NCI-H446 (cell line): ENCODE measurements at regions not wholly inside any gene's neighbourhood (a gene's known extent, or its start where the extent isn't known, plus 50 kb on each side); places are given as distances from the start of the nearest gene placed in this dataset.
A peak's percentile ranks its signal among the peaks of the same experiment; 100 is the strongest.
"Not testable (repeated sequence)": the region's sequence is repeated elsewhere in the genome, so short reads cannot be mapped to it uniquely, and the experiment has no call there.

Experiments used
- DNase-seq, 2 experiments: peaks; one replicate each; lab custom pipeline; 2025; lab: John Stamatoyannopoulos, UW

DNA sequence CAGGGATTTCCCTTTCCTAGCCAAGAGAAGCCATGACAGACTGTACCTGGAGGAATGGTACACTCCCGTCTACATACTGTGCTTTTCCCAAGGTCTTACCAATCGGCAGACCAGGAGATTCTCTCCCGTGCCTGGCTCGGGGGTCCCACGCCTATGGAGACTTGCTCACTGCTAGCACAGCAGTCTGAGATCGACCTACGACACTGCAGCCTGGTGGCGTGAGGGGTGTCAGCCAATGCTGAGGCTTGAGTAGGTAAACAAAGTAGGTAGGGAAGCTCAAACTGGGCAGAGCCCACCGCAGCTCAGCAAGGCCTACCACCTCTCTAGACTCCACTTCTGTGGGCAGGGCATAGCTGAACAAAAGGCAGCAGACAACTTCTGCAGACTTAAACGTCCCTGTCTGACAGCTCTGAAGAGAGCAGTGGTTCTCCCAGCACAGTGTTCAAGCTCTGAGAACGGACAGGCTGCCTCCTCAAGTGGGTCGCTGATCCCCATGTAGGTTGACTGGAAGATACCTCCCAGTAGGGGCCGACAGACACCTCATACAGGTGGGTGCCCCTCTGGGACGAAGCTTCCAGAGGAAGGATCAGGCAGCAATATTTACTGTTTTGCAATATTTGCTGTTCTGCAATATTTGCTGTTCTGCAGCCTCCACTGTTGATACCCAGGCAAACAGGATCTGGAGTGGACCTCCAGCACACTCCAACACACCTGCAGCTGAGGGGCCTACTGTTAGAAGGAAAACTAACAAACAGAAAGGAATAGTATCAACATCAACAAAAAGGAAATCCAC lies 270.4 kb upstream of the TLE3 start:
- DNase-seq = not testable (repeated sequence)

GRCh38 chr15:70364023-70364422 lies 266.3 kb upstream of the TLE3 start:
- DNase-seq = not testable (repeated sequence)

- peak in 1 of 2 experiments; percentile 13 for DNase-seq
Measured at GRCh38 chr15:70362886-70363285, 265.2 kb upstream of the TLE3 start.

- no peak for DNase-seq
Measured at GRCh38 chr15:70362350-70362749, 264.6 kb upstream of the TLE3 start.

GRCh38 chr15:70361891-70362290 lies 264.2 kb upstream of the TLE3 start:
- DNase-seq = no peak

DNA sequence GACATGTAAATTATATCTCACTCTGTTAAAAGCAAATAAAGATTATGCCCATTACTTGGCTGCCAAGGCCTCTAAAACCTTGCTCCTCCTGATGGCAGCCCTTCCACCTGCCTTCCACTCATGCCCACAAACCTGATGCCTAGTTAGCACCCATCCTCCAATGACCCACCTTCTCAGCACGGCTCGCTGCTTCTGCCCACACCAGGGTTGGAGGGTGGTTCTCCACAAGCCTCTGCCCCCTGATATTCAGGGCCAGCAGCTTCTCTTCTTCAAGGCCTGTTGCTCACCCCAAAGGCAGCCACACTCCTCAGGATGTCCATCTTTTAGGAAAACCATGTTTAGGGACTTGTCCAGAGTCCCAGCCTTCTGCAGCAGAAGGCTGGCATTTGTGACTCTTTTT lies 263.4 kb upstream of the TLE3 start:
- no peak for DNase-seq

DNA sequence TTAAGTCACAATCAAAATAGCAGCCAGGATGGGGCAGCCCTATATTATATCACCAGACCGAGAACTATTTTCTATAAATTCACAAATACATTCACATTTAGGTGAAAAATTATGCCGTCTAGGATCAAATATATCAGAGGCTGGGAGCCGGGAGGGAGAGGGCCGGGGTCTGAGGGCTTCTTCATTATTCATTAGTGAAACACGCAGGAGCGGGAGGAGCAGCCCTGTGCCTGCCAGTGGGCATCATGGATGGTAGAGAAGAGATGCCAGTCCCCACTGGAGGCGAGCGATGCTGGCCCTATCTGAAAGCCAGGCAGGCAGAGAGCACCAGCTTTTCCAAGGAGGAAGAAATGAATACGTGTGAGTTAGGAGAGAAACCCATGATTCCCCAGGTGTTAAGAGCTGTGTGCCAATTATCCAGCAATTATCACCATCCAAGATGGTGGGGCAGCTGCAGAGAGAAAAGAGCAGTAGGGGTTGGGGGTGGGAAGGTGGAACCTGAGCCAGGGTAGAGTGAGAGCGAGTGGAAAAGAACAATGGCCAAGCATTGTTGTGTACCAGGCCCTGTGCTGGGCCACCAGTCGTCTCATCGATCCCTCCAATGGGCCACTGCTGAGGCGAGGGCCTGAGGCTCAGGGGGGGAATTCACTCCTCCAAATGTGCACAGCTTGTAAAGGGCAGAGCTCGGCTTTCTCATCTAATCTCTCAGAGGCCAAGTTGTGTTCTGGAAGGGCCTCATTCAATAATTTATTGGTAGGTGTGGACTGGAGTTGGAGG lies 261.3 kb upstream of the TLE3 start:
- no peak for DNase-seq

GRCh38 chr15:70358011-70358819 lies 260.5 kb upstream of the TLE3 start:
- DNase-seq = no peak

DNA sequence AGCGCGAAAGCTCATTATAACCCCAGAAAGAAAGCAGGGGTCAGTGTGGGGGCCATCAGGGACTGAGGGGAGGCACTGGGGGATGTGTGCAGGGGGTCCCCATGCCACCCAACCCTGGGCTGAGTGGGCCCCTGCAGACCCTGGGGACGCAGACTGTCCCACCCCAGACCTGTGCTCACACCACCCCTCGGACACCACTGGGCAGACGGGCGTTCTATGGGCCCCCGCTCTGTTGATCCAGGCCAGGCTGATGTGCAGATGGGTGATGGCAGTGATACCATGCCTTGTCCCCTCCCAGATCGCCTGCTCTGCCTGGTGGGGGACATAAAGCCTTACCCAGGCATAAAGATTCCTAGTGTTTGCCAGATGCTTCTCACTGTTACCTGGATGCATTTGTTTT lies 259.7 kb upstream of the TLE3 start:
- DNase-seq = no peak

- no peak for DNase-seq
Measured at GRCh38 chr15:70356919-70357318, 259.2 kb upstream of the TLE3 start.

- no peak for DNase-seq
Measured at GRCh38 chr15:70356062-70356860, 258.5 kb upstream of the TLE3 start.

- no peak for DNase-seq
Measured at GRCh38 chr15:70355275-70355795, 257.6 kb upstream of the TLE3 start.

GRCh38 chr15:70354346-70354905 lies 256.7 kb upstream of the TLE3 start:
- no peak for DNase-seq

- no peak for DNase-seq
Measured at GRCh38 chr15:70353606-70354345, 256.1 kb upstream of the TLE3 start.

DNA sequence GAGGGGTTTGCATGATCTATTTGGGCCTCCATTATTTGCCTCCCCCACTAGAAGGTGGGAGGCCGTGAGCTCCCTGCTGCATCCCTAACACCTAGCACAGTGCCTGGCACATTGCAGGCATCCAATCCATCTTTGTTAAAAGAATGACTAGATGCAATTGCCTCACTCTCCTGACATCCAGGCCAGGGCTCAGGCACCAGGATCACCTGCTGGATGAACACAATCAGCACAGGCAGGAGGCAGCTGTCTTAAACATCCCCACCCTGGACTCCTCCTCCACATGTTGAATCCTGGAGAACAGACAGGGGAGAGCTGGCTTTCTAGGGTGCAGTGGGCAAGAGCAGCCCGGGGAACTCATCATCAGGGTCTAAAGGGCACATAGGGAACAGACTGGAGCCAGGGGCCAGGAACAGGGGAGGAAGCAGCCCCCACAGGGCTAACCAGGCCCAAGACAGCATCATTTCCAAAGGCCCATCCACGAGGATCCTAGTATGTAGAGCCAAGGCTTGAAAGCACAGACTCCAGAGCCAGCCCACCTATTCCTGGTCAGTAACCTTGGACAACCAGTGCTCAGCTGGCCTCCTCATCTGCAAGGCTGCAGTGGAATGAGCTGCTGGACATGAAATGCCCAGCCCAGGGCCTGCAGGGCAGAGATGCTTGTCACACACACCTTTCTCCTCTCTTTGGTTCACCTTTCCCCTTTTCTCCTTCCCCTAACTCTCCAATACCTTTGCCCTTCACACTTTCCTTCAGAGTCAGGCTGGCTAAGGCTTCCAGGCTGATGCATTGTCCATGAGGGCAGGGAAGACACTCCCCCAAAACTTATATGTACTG lies 254.4 kb upstream of the TLE3 start:
- no peak for DNase-seq

GRCh38 chr15:70351391-70351790 lies 253.7 kb upstream of the TLE3 start:
- no peak for DNase-seq

GRCh38 chr15:70348581-70349344 lies 251.0 kb upstream of the TLE3 start:
- no peak for DNase-seq

DNA sequence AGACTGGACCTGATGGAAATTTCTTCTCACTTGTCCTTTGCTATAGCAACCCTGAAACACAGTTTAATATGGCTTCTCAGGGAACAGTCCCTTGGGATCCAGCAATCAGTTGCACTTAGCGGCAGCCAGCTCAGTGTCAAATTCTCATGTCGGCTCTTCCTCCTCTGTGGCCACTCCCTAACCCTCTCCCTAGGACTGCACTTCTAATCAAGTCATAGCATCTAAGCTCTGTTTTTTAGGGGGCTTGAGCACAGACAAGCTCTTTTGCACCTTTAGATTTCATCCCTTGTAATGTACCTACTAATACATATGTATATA lies 250.5 kb upstream of the TLE3 start:
- DNase-seq = no peak
